ENCODE measurements at regions not wholly inside any gene's neighbourhood (a gene's known extent, or its start where the extent isn't known, plus 50 kb on each side); places are given as distances from the start of the nearest gene placed in this dataset.

GRCh38 chr2:160583813-160584537, 90.4 kb upstream of the RBMS1 start:
- Histone ChIP-seq H3K4me1 (peaks cover 9 to 16% of the 10 kb centered on the region in 2 donors), H3K4me3 (no peak overlapping the region), H3K27ac (peak overlapping the region; percentile 52 to 58), H3K36me3 (no peaks in the 10 kb centered on the region), H3K9me3 (no peaks in the 10 kb centered on the region), H3K27me3 (no peaks in the 10 kb centered on the region)
- no peak for TF ChIP-seq CTCF (IDR thresholded peaks at IDR 0.05)
- no peak for DNase-seq (ENCODE audit: low spot score in 2 of 2)
- intact Hi-C loops (cut with DNase I): loop anchor here (5.0 kb wide), 1 partner anchor 87 kb away; no protein-coding TSS in a partner anchor

- Histone ChIP-seq H3K4me1 (peaks cover 9 to 16% of the 10 kb centered on the region in 2 donors), H3K36me3 (no peaks in the 10 kb centered on the region), H3K4me3 (no peak overlapping the region), H3K27me3 (no peaks in the 10 kb centered on the region), H3K27ac (peak overlapping the region in 1 of 2 donors; percentile 28), H3K9me3 (no peaks in the 10 kb centered on the region)
- no peak for DNase-seq (ENCODE audit: low spot score in 2 of 2)
- TF ChIP-seq CTCF (IDR thresholded peaks at IDR 0.05): no peak
- intact Hi-C loops (cut with DNase I): loop anchor here (5.0 kb wide), 1 partner anchor 88 kb away; no protein-coding TSS in a partner anchor
These were observed 91.4 kb upstream of the RBMS1 start for GRCh38 chr2:160584972-160585494.

- Histone ChIP-seq H3K27ac (peak overlapping the region in 1 of 2 donors; percentile 1), H3K27me3 (no peaks in the 10 kb centered on the region), H3K36me3 (no peaks in the 10 kb centered on the region), H3K4me3 (no peak overlapping the region), H3K4me1 (no peaks in the 10 kb centered on the region), H3K9me3 (no peaks in the 10 kb centered on the region)
- DNase-seq (ENCODE audit: low spot score in 2 of 2): no peak
- intact Hi-C loops (cut with DNase I): no loop called here
- no peak for TF ChIP-seq CTCF (IDR thresholded peaks at IDR 0.05)
These were observed 97.1 kb upstream of the RBMS1 start for GRCh38 chr2:160590664-160591063.

GRCh38 chr2:160592401-160592800, 98.8 kb upstream of the RBMS1 start:
- Histone ChIP-seq H3K36me3 (no peaks in the 10 kb centered on the region), H3K4me1 (no peaks in the 10 kb centered on the region), H3K27ac (no peak overlapping the region), H3K27me3 (no peaks in the 10 kb centered on the region), H3K4me3 (no peak overlapping the region), H3K9me3 (no peaks in the 10 kb centered on the region)
- no peak for DNase-seq (ENCODE audit: low spot score in 2 of 2)
- no peak for TF ChIP-seq CTCF (IDR thresholded peaks at IDR 0.05)
- intact Hi-C loops (cut with DNase I): no loop called here

GRCh38 chr2:160592993-160593392, 99.4 kb upstream of the RBMS1 start:
- DNase-seq (ENCODE audit: low spot score in 2 of 2): no peak
- Histone ChIP-seq H3K27ac (no peak overlapping the region), H3K4me3 (no peak overlapping the region), H3K4me1 (no peaks in the 10 kb centered on the region), H3K27me3 (no peaks in the 10 kb centered on the region), H3K36me3 (no peaks in the 10 kb centered on the region), H3K9me3 (no peaks in the 10 kb centered on the region)
- intact Hi-C loops (cut with DNase I): no loop called here
- no peak for TF ChIP-seq CTCF (IDR thresholded peaks at IDR 0.05)

All from ascending aorta (tissue), 2 donors.